A549 (cell line): ENCODE measurements at regions not wholly inside any gene's neighbourhood (a gene's known extent, or its start where the extent isn't known, plus 50 kb on each side); places are given as distances from the start of the nearest gene placed in this dataset.

ENCODE experiments used
- ATAC-seq, 2 experiments: fragments of 200-7000 bp in 1 of 2; fragments of >200 bp in 1 of 2; cut with Nextera tagmentation in 1 of 2; cut with Tn5 transposase in 1 of 2; 3 replicates each; pipeline versions ENCODE4 v1.8.0 to v1.9.1; 2018 to 2020; ENCODE audit warnings: mild to moderate bottlenecking in 1 of 2, moderate library complexity in 1 of 2
- CTCF ChIA-PET: fragments of 300-600 bp; sonication (Branson Sonifier 250); formaldehyde crosslinking; extraction: SDS; loops from one replicate; lab custom pipeline; 2021; ENCODE audit warnings: antibody characterized with exemption, inconsistent platforms; lab: Yijun Ruan, JAX
- POLR2A ChIA-PET: fragments of 350-600 bp; formaldehyde crosslinking; extraction: SDS; loops from one replicate; lab custom pipeline; 2021; ENCODE audit warnings: antibody characterized with exemption, inconsistent platforms; lab: Yijun Ruan, JAX
- DNase-seq, 2 experiments: peaks; one replicate each; pipeline versions ENCODE4 v3.0.0 to v3.0.0-alpha.2; 2011 to 2016; ENCODE audit warnings: low read depth in 1 of 2, low spot score in 1 of 2
- FAIRE-seq: peaks from 2 replicates; lab custom pipeline; 2011; peaks lifted over from hg19 to GRCh38; lab: Jason Lieb, UNC
- H3K27ac ChIP-seq, 2 experiments: fragments of >200 bp; sonication (Bioruptor Twin); formaldehyde crosslinking; 3 replicates each; pipeline ENCODE4 v1.5.1; 2016 to 2017
- H3K4me1 ChIP-seq: fragments of >200 bp; sonication (Bioruptor Twin); formaldehyde crosslinking; 3 replicates; pipeline ENCODE4 v1.6.1; 2016
- H3K4me2 ChIP-seq: fragments of >200 bp; sonication (Bioruptor Twin); formaldehyde crosslinking; 3 replicates; pipeline ENCODE4 v1.6.1; 2016
- H3K4me3 ChIP-seq: fragments of >200 bp; sonication (Bioruptor Twin); formaldehyde crosslinking; 3 replicates; pipeline ENCODE4 v1.5.1; 2016
- H3K9me3 ChIP-seq: fragments of >200 bp; sonication (Bioruptor Twin); formaldehyde crosslinking; 3 replicates; pipeline ENCODE4 v1.6.1; 2016
- ATOH8 ChIP-seq: fragments of 250-450 bp; sonication (Bioruptor Pico); IDR thresholded peaks from 2 replicates; pipeline ENCODE4 v1.5.0; 2020; ENCODE audit warnings: low read depth, mild to moderate bottlenecking, moderate library complexity
- CBX8 ChIP-seq: fragments of 200-600 bp; sonication (generic); IDR thresholded peaks from 2 replicates; pipeline ENCODE4 v1.6.1; 2016
- CTCF ChIP-seq: fragments of >200 bp; sonication (Bioruptor Twin); formaldehyde crosslinking; IDR thresholded peaks from 3 replicates; pipeline ENCODE4 v1.5.1; 2016
- EHMT2 ChIP-seq: fragments of 200-600 bp; sonication (generic); IDR thresholded peaks from 2 replicates; pipeline ENCODE4 v1.6.1; 2016; ENCODE audit warnings: antibody characterized with exemption, low read depth, mild to moderate bottlenecking, moderate library complexity
- ELK1 ChIP-seq: fragments of 150-350 bp; IDR thresholded peaks from 2 replicates; pipeline ENCODE4 v1.6.1; 2014; ENCODE audit warnings: low read depth, mild to moderate bottlenecking, low read length
- HES2 ChIP-seq: fragments of >200 bp; sonication (Bioruptor Twin); formaldehyde crosslinking; IDR thresholded peaks from 2 replicates; pipeline ENCODE4 v1.6.1; 2016
- HOXA7 ChIP-seq: fragments of 250-450 bp; sonication (Bioruptor Pico); IDR thresholded peaks from 2 replicates; pipeline ENCODE4 v1.5.0; 2020; ENCODE audit warnings: mild to moderate bottlenecking, moderate library complexity
- HOXB5 ChIP-seq: fragments of 250-450 bp; sonication (Bioruptor Pico); IDR thresholded peaks from 2 replicates; pipeline ENCODE4 v1.5.0; 2020; ENCODE audit warnings: mild to moderate bottlenecking, moderate library complexity
- MYC ChIP-seq: IDR thresholded peaks from 2 replicates; pipeline ENCODE4 v1.6.1; 2012; ENCODE audit warnings: mild to moderate bottlenecking, inconsistent platforms, low read length, improper control_type of control experiment, borderline replicate concordance
- NFE2L2 ChIP-seq: fragments of 150-350 bp; conservative IDR thresholded peaks from 2 replicates; pipeline ENCODE4 v1.6.1; 2014; ENCODE audit warnings: low read length
- PHF8 ChIP-seq: fragments of 200-600 bp; sonication (generic); IDR thresholded peaks from 2 replicates; pipeline ENCODE4 v1.6.1; 2016; ENCODE audit warnings: low read depth, mild to moderate bottlenecking, antibody characterized with exemption, moderate library complexity, borderline replicate concordance
- POLR2A ChIP-seq: IDR thresholded peaks from 2 replicates; pipeline ENCODE4 v1.6.1; 2012; ENCODE audit warnings: mild to moderate bottlenecking, low read length
- POLR2AphosphoS2 ChIP-seq: conservative IDR thresholded peaks from 2 replicates; pipeline ENCODE4 v1.6.1; 2012; ENCODE audit warnings: low read length, improper control_type of control experiment, inconsistent platforms
- RCOR1 ChIP-seq: fragments of 150-350 bp; IDR thresholded peaks from 2 replicates; pipeline ENCODE4 v1.6.1; 2014; ENCODE audit warnings: antibody characterized with exemption, low read length, low read depth
- REST ChIP-seq: fragments of 200-600 bp; sonication (generic); IDR thresholded peaks from 2 replicates; pipeline ENCODE4 v1.6.1; 2016; ENCODE audit warnings: antibody characterized with exemption, mild to moderate bottlenecking, moderate library complexity
- RFX5 ChIP-seq: fragments of 450-650 bp; IDR thresholded peaks from 2 replicates; pipeline ENCODE4 v1.7.1; 2014; ENCODE audit warnings: antibody characterized with exemption, mild to moderate bottlenecking, moderate library complexity
- RNF2 ChIP-seq: fragments of 200-600 bp; sonication (generic); IDR thresholded peaks from 2 replicates; pipeline ENCODE4 v1.6.1; 2016; ENCODE audit warnings: low read depth, mild to moderate bottlenecking, antibody characterized with exemption, moderate library complexity, borderline replicate concordance
- SMC3 ChIP-seq: fragments of >200 bp; sonication (Bioruptor Twin); formaldehyde crosslinking; IDR thresholded peaks from 3 replicates; pipeline ENCODE4 v1.6.1; 2018; ENCODE audit warnings: inconsistent platforms
- ZFP36 ChIP-seq: fragments of 450-650 bp; IDR thresholded peaks from 2 replicates; pipeline ENCODE4 v1.6.1; 2014; ENCODE audit warnings: borderline replicate concordance; ENCODE audit not compliant: partially characterized antibody
- ZNF302 ChIP-seq: fragments of 250-450 bp; sonication (Bioruptor Pico); IDR thresholded peaks from 2 replicates; pipeline ENCODE4 v1.9.0; 2021; ENCODE audit warnings: inconsistent platforms, mild to moderate bottlenecking, moderate library complexity
- ZSCAN20 ChIP-seq: fragments of 250-450 bp; sonication (Bioruptor Pico); IDR thresholded peaks from 2 replicates; pipeline ENCODE4 v1.8.0; 2022; ENCODE audit warnings: mild to moderate bottlenecking, moderate library complexity
- WGBS: methylation state at CpG from one replicate; pipeline ENCODE4 v1.1.6; 2017; ENCODE audit errors: missing lambda C conversion rate; 5-methylcytosine and 5-hydroxymethylcytosine counted together

GRCh38 chr9:89885156-89885555 is 280.3 kb downstream of the GADD45G start:
- ATAC-seq (no peak), FAIRE-seq (no peak), DNase-seq (no peak)
- POLR2A ChIA-PET = no interaction called here
- no peaks in the 10 kb centered on the region for H3K4me1 ChIP-seq
- no peak overlapping the region for H3K4me2 ChIP-seq
- H3K4me3 ChIP-seq = no peak overlapping the region
- WGBS = 65% methylated on average over 4 of the region's 4 CpGs
- CTCF ChIA-PET = interaction anchor here (1.2 kb wide), 1 partner anchor 281 kb away, joined by 3 read pairs; no protein-coding TSS in a partner anchor
- H3K9me3 ChIP-seq = no peaks in the 10 kb centered on the region
- no peak overlapping the region for H3K27ac ChIP-seq
- TF ChIP-seq REST = no peak
- no peak for TF ChIP-seq ATOH8 (CRISPR knock-in tag)
- TF ChIP-seq ZFP36 = no peak
- no peak for TF ChIP-seq RNF2
- no peak for TF ChIP-seq POLR2AphosphoS2
- no peak for TF ChIP-seq SMC3
- no peak for TF ChIP-seq POLR2A
- no peak for TF ChIP-seq ELK1
- no peak for TF ChIP-seq RCOR1

GRCh38 chr9:89886281-89886700 is 281.5 kb downstream of the GADD45G start:
- no peaks in the 10 kb centered on the region for H3K4me1 ChIP-seq
- no peak for DNase-seq
- CTCF ChIA-PET = interaction anchor here (0.7 to 1.6 kb wide), 3 partner anchors 11 to 282 kb away, joined by 3 to 4 read pairs (median 3); no protein-coding TSS in a partner anchor
- FAIRE-seq = no peak
- TF ChIP-seq PHF8 (no peak), MYC (no peak), REST (no peak), ZNF302 (CRISPR knock-in tag) (no peak), CBX8 (no peak), ATOH8 (CRISPR knock-in tag) (no peak), POLR2A (no peak), ZSCAN20 (CRISPR knock-in tag) (no peak), EHMT2 (no peak), SMC3 (no peak), HES2 (no peak), HOXB5 (no peak), NFE2L2 (no peak), RFX5 (no peak), HOXA7 (CRISPR knock-in tag) (no peak), RCOR1 (no peak), CTCF (no peak)
- TF ChIP-seq, all 56 proteins: peak for 0
- Histone ChIP-seq H3K4me2 (no peak overlapping the region), H3K4me3 (no peak overlapping the region), H3K27ac (no peak overlapping the region), H3K9me3 (no peaks in the 10 kb centered on the region)
- no peak for ATAC-seq
- 44% methylated on average over 5 of the region's 5 CpGs for WGBS
- POLR2A ChIA-PET = no interaction called here
